ENCODE measurements at regions not wholly inside any gene's neighbourhood (a gene's known extent, or its start where the extent isn't known, plus 50 kb on each side); places are given as distances from the start of the nearest gene placed in this dataset.

GRCh38 chr6:14798996-14799588 is 446.8 kb upstream of the JARID2 start:
- no peak overlapping the region for H3K4me3 ChIP-seq
- 92 to 100% (median 100%) methylated on average over 1 to 2 of the region's 2 CpGs; no CpG with 5 or more reads in 7 of the 10 experiments for WGBS, 10 experiments
- in situ Hi-C loops (cut with MboI; ENCODE audit: low pct_unique_long_range_greater_than_20kb in 2 of 9, low sequenced_read_pairs in 9 of 9, unreplicated experiment in 9 of 9): loop anchor here in 1 of 9 experiments (25.0 kb wide), 1 partner anchor 587 kb away; no protein-coding TSS in a partner anchor
- no peak overlapping the region for H3K27ac ChIP-seq
- H3K4me1 ChIP-seq (replicated peaks in 1 of 2): peaks cover 8 to 18% of the 10 kb centered on the region in 2 donors
- ATAC-seq (replicated peaks in 6 of 8): no peak

GRCh38 chr6:14799928-14800327 is 445.9 kb upstream of the JARID2 start:
- in situ Hi-C loops (cut with MboI; ENCODE audit: low pct_unique_long_range_greater_than_20kb in 2 of 9, low sequenced_read_pairs in 9 of 9, unreplicated experiment in 9 of 9): loop anchor here in 1 of 9 experiments (25.0 kb wide), 1 partner anchor 588 kb away; no protein-coding TSS in a partner anchor
- peak in 6 of 8 experiments; percentile 11 to 94 (median 89) for ATAC-seq (replicated peaks in 6 of 8)
- H3K4me1 ChIP-seq (replicated peaks in 1 of 2): peaks cover 14 to 18% of the 10 kb centered on the region in 2 donors
- H3K4me3 ChIP-seq: no peak overlapping the region
- H3K27ac ChIP-seq: no peak overlapping the region

GRCh38 chr6:14802514-14803160 is 443.2 kb upstream of the JARID2 start:
- WGBS, 10 experiments: 0 to 81% (median 57%) methylated on average over 1 to 7 of the region's 9 CpGs
- in situ Hi-C loops (cut with MboI; ENCODE audit: low pct_unique_long_range_greater_than_20kb in 2 of 9, low sequenced_read_pairs in 9 of 9, unreplicated experiment in 9 of 9): no loop called here
- no peak overlapping the region for H3K4me3 ChIP-seq
- H3K4me1 ChIP-seq (replicated peaks in 1 of 2): peaks cover 11 to 14% of the 10 kb centered on the region in 2 donors
- peak in 4 of 8 experiments; percentile 21 to 84 (median 62) for ATAC-seq (replicated peaks in 6 of 8)
- H3K27ac ChIP-seq: no peak overlapping the region

GRCh38 chr6:14804001-14804784 is 441.7 kb upstream of the JARID2 start:
- Histone ChIP-seq H3K27ac (no peak overlapping the region), H3K4me1 (replicated peaks in 1 of 2) (peaks cover 9 to 10% of the 10 kb centered on the region in 2 donors), H3K4me3 (no peak overlapping the region)
- in situ Hi-C loops (cut with MboI; ENCODE audit: low pct_unique_long_range_greater_than_20kb in 2 of 9, low sequenced_read_pairs in 9 of 9, unreplicated experiment in 9 of 9): no loop called here
- 6 to 100% (median 80%) methylated on average over 1 to 12 of the region's 18 CpGs; no CpG with 5 or more reads in 1 of the 10 experiments for WGBS, 10 experiments
- peak in 5 of 8 experiments; percentile 38 to 64 (median 50) for ATAC-seq (replicated peaks in 6 of 8)

- peak; percentile 3 to 76 (median 61) for ATAC-seq (replicated peaks in 6 of 8)
- H3K4me1 ChIP-seq (replicated peaks in 1 of 2): peaks cover 9 to 10% of the 10 kb centered on the region in 2 donors
- WGBS, 10 experiments: 0 to 80% (median 64%) methylated on average over 1 to 9 of the region's 10 CpGs; no CpG with 5 or more reads in 6 of the 10 experiments
- in situ Hi-C loops (cut with MboI; ENCODE audit: low pct_unique_long_range_greater_than_20kb in 2 of 9, low sequenced_read_pairs in 9 of 9, unreplicated experiment in 9 of 9): no loop called here
- H3K27ac ChIP-seq: no peak overlapping the region
- no peak overlapping the region for H3K4me3 ChIP-seq
Measured at GRCh38 chr6:14804785-14805210, 441.1 kb upstream of the JARID2 start.

GRCh38 chr6:14806101-14806500 is 439.8 kb upstream of the JARID2 start:
- no peak for ATAC-seq (replicated peaks in 6 of 8)
- no peak overlapping the region for H3K4me3 ChIP-seq
- H3K27ac ChIP-seq: no peak overlapping the region
- in situ Hi-C loops (cut with MboI; ENCODE audit: low pct_unique_long_range_greater_than_20kb in 2 of 9, low sequenced_read_pairs in 9 of 9, unreplicated experiment in 9 of 9): no loop called here
- H3K4me1 ChIP-seq (replicated peaks in 1 of 2): peaks cover 9 to 10% of the 10 kb centered on the region in 2 donors
- 40 to 100% (median 82%) methylated on average over 1 to 2 of the region's 2 CpGs; no CpG with 5 or more reads in 4 of the 10 experiments for WGBS, 10 experiments

GRCh38 chr6:14807130-14807529 is 438.7 kb upstream of the JARID2 start:
- no peak overlapping the region for H3K4me3 ChIP-seq
- ATAC-seq (replicated peaks in 6 of 8): no peak
- in situ Hi-C loops (cut with MboI; ENCODE audit: low pct_unique_long_range_greater_than_20kb in 2 of 9, low sequenced_read_pairs in 9 of 9, unreplicated experiment in 9 of 9): no loop called here
- H3K4me1 ChIP-seq (replicated peaks in 1 of 2): peaks cover 8 to 12% of the 10 kb centered on the region in 2 donors
- no peak overlapping the region for H3K27ac ChIP-seq
- WGBS, 10 experiments: 55 to 100% (median 100%) methylated on average over 1 to 6 of the region's 6 CpGs; no CpG with 5 or more reads in 4 of the 10 experiments

- Histone ChIP-seq H3K27ac (no peak overlapping the region), H3K4me3 (no peak overlapping the region), H3K4me1 (replicated peaks in 1 of 2) (peaks cover 0 to 12% of the 10 kb centered on the region in 2 donors)
- no peak for ATAC-seq (replicated peaks in 6 of 8)
- in situ Hi-C loops (cut with MboI; ENCODE audit: low pct_unique_long_range_greater_than_20kb in 2 of 9, low sequenced_read_pairs in 9 of 9, unreplicated experiment in 9 of 9): no loop called here
- 80 to 100% (median 95%) methylated on average over 1 to 7 of the region's 7 CpGs; no CpG with 5 or more reads in 1 of the 10 experiments for WGBS, 10 experiments
Measured at GRCh38 chr6:14807971-14808370, 437.9 kb upstream of the JARID2 start.

- 65 to 100% (median 86%) methylated on average over 1 to 6 of the region's 6 CpGs; no CpG with 5 or more reads in 1 of the 10 experiments for WGBS, 10 experiments
- Histone ChIP-seq H3K27ac (no peak overlapping the region), H3K4me1 (replicated peaks in 1 of 2) (peaks cover 3 to 4% of the 10 kb centered on the region in 2 donors), H3K4me3 (no peak overlapping the region)
- ATAC-seq (replicated peaks in 6 of 8): no peak
- in situ Hi-C loops (cut with MboI; ENCODE audit: low pct_unique_long_range_greater_than_20kb in 2 of 9, low sequenced_read_pairs in 9 of 9, unreplicated experiment in 9 of 9): no loop called here
Measured at GRCh38 chr6:14810021-14810420, 435.8 kb upstream of the JARID2 start.

GRCh38 chr6:14811775-14812428 is 434.0 kb upstream of the JARID2 start:
- peaks cover 18 to 20% of the 10 kb centered on the region in 2 donors for H3K4me1 ChIP-seq (replicated peaks in 1 of 2)
- WGBS, 10 experiments: 79 to 97% (median 93%) methylated on average over 1 to 7 of the region's 7 CpGs
- H3K4me3 ChIP-seq: no peak overlapping the region
- in situ Hi-C loops (cut with MboI; ENCODE audit: low pct_unique_long_range_greater_than_20kb in 2 of 9, low sequenced_read_pairs in 9 of 9, unreplicated experiment in 9 of 9): no loop called here
- ATAC-seq (replicated peaks in 6 of 8): no peak
- H3K27ac ChIP-seq: no peak overlapping the region

GRCh38 chr6:14814016-14814415 is 431.9 kb upstream of the JARID2 start:
- ATAC-seq (replicated peaks in 6 of 8): no peak

GRCh38 chr6:14816116-14816859 is 429.6 kb upstream of the JARID2 start:
- WGBS, 10 experiments: 24 to 87% (median 57%) methylated on average over 2 to 10 of the region's 12 CpGs; no CpG with 5 or more reads in 3 of the 10 experiments
- in situ Hi-C loops (cut with MboI; ENCODE audit: low pct_unique_long_range_greater_than_20kb in 2 of 9, low sequenced_read_pairs in 9 of 9, unreplicated experiment in 9 of 9): no loop called here
- H3K27ac ChIP-seq: no peak overlapping the region
- peaks cover 22 to 28% of the 10 kb centered on the region in 2 donors for H3K4me1 ChIP-seq (replicated peaks in 1 of 2)
- ATAC-seq (replicated peaks in 6 of 8): peak in 7 of 8 experiments; percentile 40 to 89 (median 83)
- no peak overlapping the region for H3K4me3 ChIP-seq

More at GRCh38 chr6:14814016-14814415, 431.9 kb upstream of the JARID2 start:
- peaks cover 22 to 25% of the 10 kb centered on the region in 2 donors for H3K4me1 ChIP-seq (replicated peaks in 1 of 2)
- no peak overlapping the region for H3K27ac ChIP-seq
- 71 to 100% (median 100%) methylated on average over 1 to 2 of the region's 2 CpGs; no CpG with 5 or more reads in 6 of the 10 experiments for WGBS, 10 experiments
- H3K4me3 ChIP-seq: no peak overlapping the region
- in situ Hi-C loops (cut with MboI; ENCODE audit: low pct_unique_long_range_greater_than_20kb in 2 of 9, low sequenced_read_pairs in 9 of 9, unreplicated experiment in 9 of 9): no loop called here

Data from motor neuron (in vitro differentiated cells).